Osteoblast (primary cell): ENCODE measurements at regions not wholly inside any gene's neighbourhood (a gene's known extent, or its start where the extent isn't known, plus 50 kb on each side); places are given as distances from the start of the nearest gene placed in this dataset.
A peak's percentile ranks its signal among the peaks of the same experiment; 100 is the strongest.

Experiments used
- DNase-seq: peaks from one replicate; pipeline ENCODE4 v3.0.0; 2011; ENCODE audit warnings: low spot score, mixed read lengths; ENCODE audit not compliant: insufficient read length; ENCODE audit errors: missing footprints
- H2AFZ ChIP-seq: 2 replicates; pipeline ENCODE4 v1.6.0; 2011; ENCODE audit warnings: mild to moderate bottlenecking, low read length
- H3K27ac ChIP-seq: 2 replicates; pipeline ENCODE4 v1.5.1; 2011; ENCODE audit warnings: mild to moderate bottlenecking, low read depth, low read length, moderate library complexity
- H3K27me3 ChIP-seq: 2 replicates; pipeline ENCODE4 v1.6.0; 2012; ENCODE audit warnings: mild to moderate bottlenecking, control low read depth, inconsistent platforms, low read length, moderate library complexity; ENCODE audit not compliant: insufficient read depth
- H3K36me3 ChIP-seq: 2 replicates; pipeline ENCODE4 v1.5.1; 2011; ENCODE audit warnings: mild to moderate bottlenecking, low read length, control low read depth, moderate library complexity; ENCODE audit not compliant: insufficient read depth
- H3K4me1 ChIP-seq: 2 replicates; pipeline ENCODE4 v1.5.1; 2011; ENCODE audit warnings: mild to moderate bottlenecking, low read length, control low read depth, moderate library complexity; ENCODE audit not compliant: insufficient read depth
- H3K4me2 ChIP-seq: 2 replicates; pipeline ENCODE4 v1.6.0; 2011; ENCODE audit warnings: mild to moderate bottlenecking, low read length; ENCODE audit not compliant: insufficient read depth
- H3K4me3 ChIP-seq: fragments of 200-600 bp; sonication (generic); 3 replicates; pipeline ENCODE4 v1.5.1; 2012; ENCODE audit warnings: mild to moderate bottlenecking, low read length, inconsistent platforms; ENCODE audit not compliant: insufficient read depth
- H3K79me2 ChIP-seq: 2 replicates; pipeline ENCODE4 v1.6.0; 2012; ENCODE audit warnings: mild to moderate bottlenecking, low read length, control low read depth, inconsistent platforms; ENCODE audit not compliant: insufficient read depth
- H3K9me3 ChIP-seq: 2 replicates; pipeline ENCODE4 v1.5.1; 2011; ENCODE audit warnings: low read depth, low read length, control low read depth
- H4K20me1 ChIP-seq: 2 replicates; pipeline ENCODE4 v1.6.0; 2012; ENCODE audit warnings: mild to moderate bottlenecking, low read length, control low read depth; ENCODE audit not compliant: insufficient read depth
- CTCF ChIP-seq: IDR thresholded peaks from 2 replicates; pipeline ENCODE4 v1.5.1; 2011; ENCODE audit warnings: mild to moderate bottlenecking, low read depth, low read length, moderate library complexity; ENCODE audit errors: extremely low read depth

GRCh38 chr18:72152935-72153334 lies 391.2 kb downstream of the CBLN2 start:
- no peaks in the 10 kb centered on the region for H3K79me2 ChIP-seq
- peak; percentile 15 for DNase-seq
- peaks cover 2% of the 10 kb centered on the region for H3K9me3 ChIP-seq
- no peaks in the 10 kb centered on the region for H4K20me1 ChIP-seq
- no peak for TF ChIP-seq CTCF
- H3K4me2 ChIP-seq, result no peak overlapping the region
- H3K4me1 ChIP-seq, result no peaks in the 10 kb centered on the region
- no peak overlapping the region for H3K4me3 ChIP-seq
- H3K36me3 ChIP-seq, result no peaks in the 10 kb centered on the region
- no peak overlapping the region for H2AFZ ChIP-seq
- no peaks in the 10 kb centered on the region for H3K27me3 ChIP-seq
- H3K27ac ChIP-seq, result no peak overlapping the region

- Histone ChIP-seq H3K27me3 (no peaks in the 10 kb centered on the region), H3K4me1 (no peaks in the 10 kb centered on the region), H3K36me3 (no peaks in the 10 kb centered on the region), H2AFZ (no peak overlapping the region), H4K20me1 (no peaks in the 10 kb centered on the region), H3K4me3 (no peak overlapping the region), H3K27ac (no peak overlapping the region), H3K79me2 (no peaks in the 10 kb centered on the region), H3K9me3 (no peaks in the 10 kb centered on the region), H3K4me2 (no peak overlapping the region)
- TF ChIP-seq CTCF, result no peak
- DNase-seq, result no peak
These were observed 396.3 kb downstream of the CBLN2 start for GRCh38 chr18:72147830-72148229.

- no peaks in the 10 kb centered on the region for H4K20me1 ChIP-seq
- no peak for TF ChIP-seq CTCF
- H3K4me3 ChIP-seq, result no peak overlapping the region
- DNase-seq, result no peak
- H3K27ac ChIP-seq, result no peak overlapping the region
- no peaks in the 10 kb centered on the region for H3K4me1 ChIP-seq
- no peaks in the 10 kb centered on the region for H3K27me3 ChIP-seq
- H2AFZ ChIP-seq, result no peak overlapping the region
- no peak overlapping the region for H3K4me2 ChIP-seq
- H3K36me3 ChIP-seq, result no peaks in the 10 kb centered on the region
- H3K79me2 ChIP-seq, result no peaks in the 10 kb centered on the region
- H3K9me3 ChIP-seq, result peaks cover 5% of the 10 kb centered on the region
These were observed 404.1 kb downstream of the CBLN2 start for GRCh38 chr18:72140007-72140406.

- no peaks in the 10 kb centered on the region for H3K79me2 ChIP-seq
- no peaks in the 10 kb centered on the region for H3K9me3 ChIP-seq
- H3K4me2 ChIP-seq, result no peak overlapping the region
- no peak for TF ChIP-seq CTCF
- H3K27me3 ChIP-seq, result no peaks in the 10 kb centered on the region
- no peak overlapping the region for H3K4me3 ChIP-seq
- H2AFZ ChIP-seq, result no peak overlapping the region
- no peaks in the 10 kb centered on the region for H4K20me1 ChIP-seq
- H3K27ac ChIP-seq, result no peak overlapping the region
- H3K4me1 ChIP-seq, result no peaks in the 10 kb centered on the region
- DNase-seq, result no peak
- H3K36me3 ChIP-seq, result no peaks in the 10 kb centered on the region
These were observed 415.5 kb downstream of the CBLN2 start for GRCh38 chr18:72128649-72129048.
